ENCODE measurements at regions not wholly inside any gene's neighbourhood (a gene's known extent, or its start where the extent isn't known, plus 50 kb on each side); places are given as distances from the start of the nearest gene placed in this dataset.
"Not testable (repeated sequence)": the region's sequence is repeated elsewhere in the genome, so short reads cannot be mapped to it uniquely, and the experiment has no call there.

GRCh38 chr14:51593397-51593796, 58.3 kb upstream of the FRMD6 start:
- no peak for DNase-seq

DNA sequence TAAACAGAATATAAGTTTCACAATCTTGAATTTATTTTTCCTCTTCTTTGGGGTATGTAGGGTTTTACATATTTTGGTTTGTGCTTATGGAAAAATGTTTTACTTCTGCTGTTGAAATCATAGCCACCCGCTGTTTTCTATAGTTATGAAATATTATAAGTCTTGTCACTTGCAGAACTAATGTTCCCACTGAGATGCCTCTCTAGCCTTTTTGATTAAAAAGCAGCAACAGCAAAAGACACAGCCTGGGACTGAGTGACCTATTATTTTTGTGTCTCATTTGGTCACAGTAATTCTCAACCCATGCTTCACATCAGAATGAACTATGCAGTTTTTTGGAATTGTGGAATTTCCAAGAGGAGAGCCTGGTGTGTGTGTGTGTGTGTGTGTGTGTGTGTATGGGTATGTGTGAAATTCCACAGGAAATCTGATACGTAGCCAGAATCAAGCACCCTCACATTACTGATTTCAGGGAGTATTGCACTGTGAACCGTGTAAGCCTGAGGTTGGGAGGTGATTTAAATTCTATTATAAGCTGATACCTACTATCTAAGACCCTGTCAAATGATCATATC, 55.7 kb upstream of the FRMD6 start:
- no peak for DNase-seq

- DNase-seq: no peak
These were observed 55.1 kb upstream of the FRMD6 start for GRCh38 chr14:51596488-51597117.

- DNase-seq: no peak
These were observed 54.3 kb upstream of the FRMD6 start for GRCh38 chr14:51597261-51598001.

DNA sequence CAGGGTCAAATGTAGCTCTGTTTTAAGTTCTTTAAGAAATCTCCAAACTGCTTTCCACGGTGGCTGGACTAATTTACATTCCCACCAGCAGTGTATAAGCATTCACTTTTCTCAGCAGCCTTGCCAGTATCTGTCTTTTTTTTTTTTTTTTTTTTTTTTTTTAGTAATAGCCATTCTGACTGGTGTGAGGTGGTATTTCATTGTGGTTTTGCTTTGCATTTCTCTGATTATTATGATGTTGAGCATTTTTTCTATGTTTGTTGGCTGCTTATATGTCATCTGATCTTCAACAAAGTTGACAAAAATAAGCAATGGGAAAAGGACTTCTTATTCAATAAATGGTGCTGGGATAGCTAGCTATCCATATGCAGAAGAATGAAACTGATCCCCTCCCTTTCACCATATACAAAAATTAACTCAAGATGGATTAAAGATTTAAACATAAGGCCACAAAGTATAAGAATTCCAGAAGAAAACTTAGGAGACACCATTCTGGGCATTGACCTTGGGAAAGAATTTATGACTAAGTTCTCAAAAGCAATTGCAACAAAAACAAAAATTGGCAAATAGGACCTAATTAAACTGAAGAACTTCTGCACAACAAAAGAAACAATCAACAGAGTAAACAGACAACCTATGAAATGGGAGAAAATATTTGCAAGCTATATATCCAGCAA, 52.6 kb upstream of the FRMD6 start:
- DNase-seq: not testable (repeated sequence)

GRCh38 chr14:51600658-51601057, 51.1 kb upstream of the FRMD6 start:
- DNase-seq: peak; percentile 10

All from NCI-H446 treated with DMSO at 0.1 percent for 48 hours (cell line).